Pancreas (tissue), 10 donors: ENCODE measurements at regions not wholly inside any gene's neighbourhood (a gene's known extent, or its start where the extent isn't known, plus 50 kb on each side); places are given as distances from the start of the nearest gene placed in this dataset.

Source experiments
- ATAC-seq, 4 donors: fragments of 200-7000 bp; cut with Tn5 transposase; one replicate each; pipeline versions ENCODE4 v1.8.0 to v1.9.1; 2020; ENCODE audit warnings: mild to moderate bottlenecking in 4 of 4, moderate library complexity in 4 of 4
- DNase-seq, 6 donors: peaks; one replicate each; pipeline ENCODE4 v3.0.0-alpha.2; 2020
- FAIRE-seq: peaks from 2 replicates; lab custom pipeline; 2012; peaks lifted over from hg19 to GRCh38; lab: Jason Lieb, UNC
- H3K27ac ChIP-seq, 4 donors: fragments of 200-600 bp; sonication (generic); 1 replicate in 3 of 4; 2 replicates in 1 of 4; pipeline versions ENCODE4 v1.5.0 to v1.8.0; 2020
- H3K27me3 ChIP-seq, 4 donors: fragments of 200-600 bp; one replicate each; pipeline ENCODE4 v1.8.0; 2021
- H3K36me3 ChIP-seq, 3 donors: fragments of 200-600 bp; sonication (generic) in 1 of 3; one replicate each; pipeline versions ENCODE4 v1.5.0 to v1.8.0; 2020 to 2021
- H3K4me1 ChIP-seq, 3 donors: fragments of 200-600 bp; one replicate each; pipeline ENCODE4 v1.8.0; 2021
- H3K4me3 ChIP-seq, 4 donors: fragments of 200-600 bp; sonication (generic) in 2 of 4; one replicate each; pipeline versions ENCODE4 v1.5.0 to v1.8.0; 2020 to 2021
- H3K9me3 ChIP-seq, 4 donors: fragments of 200-600 bp; one replicate each; pipeline ENCODE4 v1.8.0; 2021
- CTCF ChIP-seq, 4 donors: fragments of 200-600 bp; sonication (generic) in 3 of 4; IDR thresholded peaks; one replicate each; pipeline versions ENCODE4 v1.5.0 to v1.8.0; 2021; ENCODE audit warnings: antibody characterized with exemption in 4 of 4
- WGBS, 2 donors: extraction: QIAGEN DNeasy Blood & Tissue Kit; methylation state at CpG; one replicate each; pipeline ENCODE4 v1.1.7; 2013; 5-methylcytosine and 5-hydroxymethylcytosine counted together
- intact Hi-C, 3 donors: fragments of 100-400 bp; cut with DNase I; formaldehyde crosslinking; loops; one replicate each; pipeline versions ENCODE4 v1.11.1 to v1.14.2; 2022
- donor health status: healthy with polysubstance abuse.
- donor health status: DM: no; HTN: no; CAD: no; lungs with moderate emphysema.
- donor health status: DM: no; HTN: no; CAD: no.
- donor health status: control.
- donor health status: control.
- donor health status: Bipolar disorder and iron deficiency.
- donor health status: DM: yes; HTN: yes; CAD: no.
- donor health status: DM: no; HTN: no; CAD: no.
- donor health status: DM: no; HTN: no; CAD: no.
- donor health status: DM: yes; HTN: yes; CAD: no.

GRCh38 chr1:187168297-187168696 lies 339.5 kb downstream of the PLA2G4A start:
- Histone ChIP-seq H3K27me3 (no peaks in the 10 kb centered on the region), H3K4me1 (no peaks in the 10 kb centered on the region), H3K4me3 (no peak overlapping the region), H3K27ac (no peak overlapping the region), H3K36me3 (no peaks in the 10 kb centered on the region), H3K9me3 (no peaks in the 10 kb centered on the region)
- TF ChIP-seq CTCF (IDR thresholded peaks at IDR 0.05) = no peak
- ATAC-seq = no peak
- FAIRE-seq = no peak
- 26 to 45% methylated on average over 2 of the region's 2 CpGs for WGBS, 2 donors
- DNase-seq = no peak
- intact Hi-C loops = no loop called here

- intact Hi-C loops = no loop called here
- Histone ChIP-seq H3K27me3 (no peaks in the 10 kb centered on the region), H3K27ac (no peak overlapping the region), H3K9me3 (no peaks in the 10 kb centered on the region), H3K36me3 (no peaks in the 10 kb centered on the region), H3K4me1 (no peaks in the 10 kb centered on the region), H3K4me3 (no peak overlapping the region)
- DNase-seq (no peak), ATAC-seq (no peak), FAIRE-seq (no peak)
- no peak for TF ChIP-seq CTCF (IDR thresholded peaks at IDR 0.05)
- WGBS, 2 donors = 54 to 62% methylated on average over 2 of the region's 2 CpGs
These were observed 356.6 kb downstream of the PLA2G4A start for GRCh38 chr1:187185389-187185788.

GRCh38 chr1:187197685-187198084 lies 368.9 kb downstream of the PLA2G4A start:
- TF ChIP-seq CTCF (IDR thresholded peaks at IDR 0.05) = no peak
- Histone ChIP-seq H3K4me1 (no peaks in the 10 kb centered on the region), H3K4me3 (no peak overlapping the region), H3K9me3 (no peaks in the 10 kb centered on the region), H3K27me3 (no peaks in the 10 kb centered on the region), H3K27ac (no peak overlapping the region), H3K36me3 (no peaks in the 10 kb centered on the region)
- no peak for ATAC-seq
- peak; percentile 87 for FAIRE-seq
- intact Hi-C loops = no loop called here
- DNase-seq = no peak

GRCh38 chr1:187203257-187203656 lies 374.5 kb downstream of the PLA2G4A start:
- H3K36me3 ChIP-seq = no peaks in the 10 kb centered on the region
- intact Hi-C loops = no loop called here
- no peak overlapping the region for H3K27ac ChIP-seq
- H3K4me1 ChIP-seq = no peaks in the 10 kb centered on the region
- FAIRE-seq (no peak), ATAC-seq (no peak), DNase-seq (no peak)
- no peak for TF ChIP-seq CTCF (IDR thresholded peaks at IDR 0.05)
- H3K4me3 ChIP-seq = no peak overlapping the region
- 85% methylated on average over 5 of the region's 5 CpGs for WGBS, 2 donors
- H3K9me3 ChIP-seq = no peaks in the 10 kb centered on the region
- H3K27me3 ChIP-seq = no peaks in the 10 kb centered on the region

GRCh38 chr1:187212377-187212776 lies 383.6 kb downstream of the PLA2G4A start:
- no peaks in the 10 kb centered on the region for H3K9me3 ChIP-seq
- DNase-seq (no peak), FAIRE-seq (no peak), ATAC-seq (no peak)
- no peaks in the 10 kb centered on the region for H3K27me3 ChIP-seq
- intact Hi-C loops = no loop called here
- H3K36me3 ChIP-seq = no peaks in the 10 kb centered on the region
- H3K27ac ChIP-seq = no peak overlapping the region
- WGBS, 2 donors = 44 to 63% methylated on average over 2 of the region's 2 CpGs
- H3K4me3 ChIP-seq = no peak overlapping the region
- H3K4me1 ChIP-seq = no peaks in the 10 kb centered on the region
- no peak for TF ChIP-seq CTCF (IDR thresholded peaks at IDR 0.05)
